GM21576 (cell line): ENCODE measurements at regions not wholly inside any gene's neighbourhood (a gene's known extent, or its start where the extent isn't known, plus 50 kb on each side); places are given as distances from the start of the nearest gene placed in this dataset.
"Not testable (repeated sequence)": the region's sequence is repeated elsewhere in the genome, so short reads cannot be mapped to it uniquely, and the experiment has no call there.

Source experiments
- ATAC-seq: cut with Tn5 transposase; IDR thresholded peaks from one replicate; pipeline ENCODE4 v1.9.1; 2021; ENCODE audit warnings: mild to moderate bottlenecking, moderate library complexity; ENCODE audit not compliant: unreplicated experiment

- ATAC-seq: not testable (repeated sequence)
These were observed 74.0 kb downstream of the TMEM121 start for GRCh38 chr14:105600195-105600938.

DNA sequence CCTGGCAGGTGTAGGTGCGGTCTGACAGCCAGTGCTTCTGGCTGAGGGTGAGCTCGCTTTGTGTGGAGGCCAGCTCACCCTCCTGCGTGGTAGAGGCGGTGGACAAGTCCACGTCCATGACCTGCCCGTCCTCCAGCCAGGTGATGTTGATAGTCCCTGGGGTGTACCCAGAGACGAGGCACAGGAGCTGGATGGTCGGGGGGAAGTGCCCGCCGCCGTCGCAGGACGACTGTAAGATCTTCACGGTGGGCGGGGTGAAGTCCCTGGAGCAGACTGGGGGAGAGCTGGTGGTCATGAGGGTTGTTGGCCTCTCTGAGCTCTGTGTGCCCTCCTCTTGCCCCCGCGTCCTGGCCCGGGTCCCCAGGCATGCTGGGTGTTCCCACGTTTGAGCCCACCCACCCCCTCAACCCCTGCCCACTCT is 74.6 kb downstream of the TMEM121 start:
- ATAC-seq: no peak

DNA sequence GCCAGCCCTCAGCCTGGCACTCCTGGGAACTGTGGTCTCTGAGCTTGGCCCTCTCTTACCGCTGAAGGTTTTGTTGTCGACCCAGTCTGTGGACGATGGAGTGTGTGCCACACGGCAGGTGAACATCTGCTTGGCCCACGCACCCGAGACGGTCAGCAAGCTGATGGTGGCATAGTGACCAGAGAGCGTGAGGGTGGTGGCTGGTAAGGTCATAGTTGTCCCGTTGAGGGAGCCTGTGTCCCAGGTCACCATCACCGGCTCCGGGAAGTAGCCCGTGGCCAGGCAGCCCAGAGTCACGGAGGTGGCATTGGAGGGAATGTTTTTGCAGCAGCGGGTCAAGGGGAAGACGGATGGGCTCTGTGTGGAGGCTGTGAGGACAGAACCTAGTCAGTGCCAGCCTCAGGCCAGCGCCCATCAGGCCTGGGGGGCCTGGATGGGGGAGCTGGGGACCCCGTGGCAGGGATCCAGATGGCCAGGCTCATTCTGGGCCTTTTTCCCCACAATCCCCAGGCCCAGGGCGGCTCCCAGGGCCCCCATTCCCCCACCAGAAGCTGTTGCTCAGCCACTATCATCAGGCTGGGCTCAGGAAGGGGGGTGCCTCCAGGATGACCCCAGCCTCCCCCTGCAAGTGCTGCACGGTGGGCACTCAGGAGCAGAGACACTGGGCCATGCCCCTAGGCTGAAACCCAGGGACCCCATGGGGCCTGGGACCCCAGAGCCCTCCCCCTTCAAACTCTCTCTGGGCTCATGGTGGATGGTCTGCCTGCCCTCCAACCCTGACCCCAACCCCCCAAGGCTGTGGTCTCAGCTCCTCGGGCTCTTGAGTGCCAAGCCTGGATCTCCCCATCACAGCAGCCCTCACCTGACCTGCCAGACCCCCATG is 75.2 kb downstream of the TMEM121 start:
- ATAC-seq: no peak

GRCh38 chr14:105602243-105602750 is 75.9 kb downstream of the TMEM121 start:
- no peak for ATAC-seq

GRCh38 chr14:105602799-105603793 is 76.7 kb downstream of the TMEM121 start:
- no peak for ATAC-seq

DNA sequence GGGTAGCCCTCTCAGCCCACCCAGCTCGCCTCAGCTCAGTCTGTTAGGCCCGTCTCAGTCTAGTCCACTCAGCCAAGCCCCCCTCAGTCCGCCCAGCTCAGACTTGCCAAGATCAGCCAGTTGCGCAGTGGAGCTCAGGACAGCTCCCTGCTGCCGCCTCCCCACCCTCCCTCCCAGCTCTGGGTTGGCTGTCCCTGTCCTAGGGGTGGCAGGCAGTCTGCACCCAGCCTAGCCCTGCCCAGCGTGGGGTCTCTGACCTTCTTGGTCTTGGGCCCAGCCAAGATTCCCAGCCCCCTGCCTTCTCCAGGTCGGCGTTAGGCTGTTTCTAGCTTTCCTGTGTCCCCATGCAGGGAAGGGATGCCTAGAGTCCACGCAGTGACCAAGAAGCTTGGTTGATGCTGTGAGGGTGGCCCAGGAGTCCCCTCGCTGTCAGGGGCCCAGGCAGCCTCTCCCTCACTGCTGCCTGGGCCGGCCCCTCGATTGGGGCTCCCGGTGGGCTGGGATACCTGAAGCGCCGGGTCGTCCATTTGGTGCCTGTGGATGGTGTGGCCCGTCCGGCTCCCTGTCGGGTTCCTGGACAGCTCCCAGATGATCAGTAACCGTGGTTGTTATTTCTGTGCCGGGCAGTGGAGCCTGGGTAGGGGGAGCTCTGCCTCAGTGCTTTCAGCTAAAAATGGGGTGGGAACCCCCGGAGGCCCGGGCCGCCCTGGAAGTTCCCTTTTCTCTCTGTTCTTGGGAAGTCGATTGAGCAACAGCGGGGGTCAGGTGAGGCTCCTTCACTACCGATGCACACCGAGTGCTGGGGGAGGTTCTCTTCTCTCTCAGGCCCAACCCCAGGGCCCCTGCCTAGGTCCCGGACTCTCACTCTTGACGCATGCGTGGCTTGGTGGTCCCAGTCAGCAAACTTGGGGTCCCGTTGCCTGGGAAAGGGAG is 78.4 kb downstream of the TMEM121 start:
- not testable (repeated sequence) for ATAC-seq

GRCh38 chr14:105605464-105606304 is 79.3 kb downstream of the TMEM121 start:
- ATAC-seq: no peak

DNA sequence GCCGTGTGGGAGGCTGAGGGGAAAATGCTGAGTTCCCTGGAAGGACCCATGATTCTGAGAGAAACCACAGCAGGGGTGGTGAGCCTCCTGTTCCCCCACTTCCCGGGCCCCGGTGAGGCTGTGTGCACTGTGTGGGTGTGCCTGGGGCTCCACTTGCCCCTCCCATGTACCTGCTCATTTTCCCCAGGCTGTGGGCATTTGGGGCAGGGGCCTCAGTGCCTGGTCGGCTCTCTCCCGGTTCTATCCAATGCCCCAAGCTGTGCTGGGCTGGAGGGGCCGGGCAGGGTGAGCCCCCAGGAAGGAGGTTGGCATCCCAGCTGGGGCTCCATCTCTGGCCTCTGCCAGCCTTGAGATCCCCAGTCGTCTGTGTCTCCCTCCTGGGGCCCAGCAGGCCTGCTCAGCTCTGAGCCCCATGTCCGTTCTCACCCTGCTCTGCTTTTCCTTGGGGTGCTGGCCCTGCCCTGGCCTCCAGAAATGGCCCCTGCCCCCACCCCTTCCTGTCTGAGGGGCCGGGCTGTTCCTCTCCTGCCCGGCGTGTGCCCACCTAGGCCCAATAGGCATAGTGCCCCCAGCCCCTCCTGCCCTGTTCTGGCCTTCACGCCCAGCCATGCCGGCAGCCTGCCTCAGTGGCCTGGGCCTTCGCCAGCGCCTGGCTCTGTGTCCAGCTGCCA is 80.1 kb downstream of the TMEM121 start:
- ATAC-seq: not testable (repeated sequence)

DNA sequence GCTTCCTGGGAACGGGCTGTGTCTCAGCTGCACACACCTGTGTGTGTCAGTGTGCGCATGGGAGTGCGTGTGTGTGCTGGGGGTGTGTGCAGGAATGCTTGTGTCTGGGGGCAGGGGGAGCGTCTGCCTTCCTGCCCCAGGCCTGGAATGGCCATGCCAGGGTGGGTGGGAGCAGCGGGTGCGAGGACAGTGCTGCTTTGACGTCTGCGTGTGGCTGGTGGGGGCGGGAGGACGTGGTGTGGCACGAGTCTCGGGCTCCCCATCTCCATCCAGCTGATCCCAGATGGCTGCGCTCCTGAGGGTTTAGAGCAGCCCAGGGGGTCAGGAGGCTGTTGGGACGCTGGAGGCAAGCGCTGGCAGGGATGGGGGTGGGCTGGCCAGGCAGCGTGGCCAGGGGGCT is 80.6 kb downstream of the TMEM121 start:
- not testable (repeated sequence) for ATAC-seq

DNA sequence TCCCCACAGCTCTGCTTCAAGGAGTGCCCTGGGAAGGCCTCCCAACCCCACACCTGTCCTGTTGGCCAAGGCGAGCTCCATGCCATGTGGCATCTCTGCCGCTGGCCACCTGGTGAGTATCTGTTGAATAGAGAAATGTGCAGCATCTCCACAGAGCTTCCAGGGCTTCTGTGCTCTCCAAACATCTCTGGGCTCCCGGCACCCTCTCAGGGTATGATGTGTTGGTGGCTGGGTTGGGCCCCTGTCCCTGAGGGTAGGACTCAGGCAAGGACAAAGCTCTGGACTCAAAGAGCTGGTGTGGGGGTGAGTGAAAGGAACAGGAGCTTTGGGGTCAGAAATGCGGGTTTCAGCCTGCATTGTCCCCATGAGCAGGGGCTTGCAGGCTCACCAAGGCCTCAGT is 88.6 kb downstream of the TMEM121 start:
- not testable (repeated sequence) for ATAC-seq

GRCh38 chr14:105615986-105616801 is 89.8 kb downstream of the TMEM121 start:
- not testable (repeated sequence) for ATAC-seq

GRCh38 chr14:105616802-105617192 is 90.4 kb downstream of the TMEM121 start:
- ATAC-seq: no peak

- no peak for ATAC-seq
These were observed 90.9 kb downstream of the TMEM121 start for GRCh38 chr14:105617201-105617777.

DNA sequence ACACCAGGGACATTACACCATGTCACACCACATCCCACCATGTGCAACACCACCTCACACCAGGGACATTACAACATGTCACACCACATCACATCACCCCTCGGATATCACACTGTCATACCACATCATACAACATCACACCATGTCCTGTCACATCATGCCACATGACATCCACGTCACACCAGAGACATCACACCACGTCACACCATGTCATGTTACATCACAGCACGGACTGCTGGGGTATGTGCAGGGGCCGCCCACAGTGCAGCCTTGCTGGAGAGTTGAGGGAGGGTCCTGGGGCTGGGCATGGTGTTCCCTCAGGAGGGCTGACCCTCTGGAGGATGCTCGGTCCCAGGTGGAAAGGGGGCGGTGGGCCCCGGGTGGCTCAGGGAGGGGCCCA is 91.4 kb downstream of the TMEM121 start:
- not testable (repeated sequence) for ATAC-seq

DNA sequence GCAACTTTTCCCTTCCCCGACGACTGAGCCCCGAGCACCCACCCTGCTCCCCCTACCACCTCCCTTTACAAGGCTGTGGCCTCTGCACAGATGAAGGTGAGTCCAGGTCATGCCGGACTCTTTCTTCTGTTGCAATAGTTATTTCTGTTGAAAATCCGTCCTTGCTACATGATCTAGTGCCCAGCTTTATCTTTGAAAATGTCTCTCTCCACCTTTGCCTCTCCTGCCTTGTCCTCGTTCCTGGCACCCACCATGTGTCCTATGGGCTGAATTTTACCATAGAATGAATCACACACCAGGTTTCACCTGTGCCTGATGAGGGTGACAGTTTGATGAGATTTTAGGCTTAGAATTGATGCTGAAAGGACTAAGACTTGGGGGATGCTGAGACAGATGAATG is 92.9 kb downstream of the TMEM121 start:
- ATAC-seq: not testable (repeated sequence)

- ATAC-seq: not testable (repeated sequence)
These were observed 93.9 kb downstream of the TMEM121 start for GRCh38 chr14:105620178-105620864.
